ENCODE measurements at regions not wholly inside any gene's neighbourhood (a gene's known extent, or its start where the extent isn't known, plus 50 kb on each side); places are given as distances from the start of the nearest gene placed in this dataset.

GRCh38 chr22:19621373-19622060 is 92.8 kb upstream of the SEPTIN5 start:
- H3K4me1 ChIP-seq = no peaks in the 10 kb centered on the region; the same call in 1 of the 2 replicates
- H3K9me3 ChIP-seq = no peaks in the 10 kb centered on the region
- DNase-seq (ENCODE audit: low spot score in 2 of 2) = no peak
- no peaks in the 10 kb centered on the region for H3K27me3 ChIP-seq (ENCODE audit: low read depth)
- H3K4me3 ChIP-seq = no peak overlapping the region
- in situ Hi-C loops (cut with MboI; ENCODE audit: low sequenced_read_pairs) = no loop called here
- no peaks in the 10 kb centered on the region for H3K36me3 ChIP-seq (replicated peaks)

DNA sequence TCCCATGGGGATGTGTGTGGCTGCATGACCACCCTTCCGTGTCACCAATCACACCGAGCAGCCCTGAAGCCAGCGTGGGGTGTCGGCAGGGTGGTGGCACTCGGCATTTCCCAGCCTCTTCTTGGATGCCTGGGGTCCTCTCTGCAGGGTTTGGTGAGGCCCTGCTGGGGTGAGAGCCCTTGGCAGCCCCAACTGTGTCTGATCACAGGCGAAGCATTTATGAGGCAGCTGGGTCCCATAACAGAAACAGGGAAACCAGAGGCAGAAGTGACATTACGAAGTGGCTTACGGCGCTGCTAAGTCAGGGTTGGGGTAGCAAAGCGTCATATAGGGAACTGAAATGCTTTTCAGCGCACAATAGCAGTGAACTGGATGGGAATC is 92.3 kb upstream of the SEPTIN5 start:
- no peaks in the 10 kb centered on the region; the same call in 1 of the 2 replicates for H3K4me1 ChIP-seq
- no peaks in the 10 kb centered on the region for H3K27me3 ChIP-seq (ENCODE audit: low read depth)
- no peak for DNase-seq (ENCODE audit: low spot score in 2 of 2)
- no peak overlapping the region for H3K4me3 ChIP-seq
- no peaks in the 10 kb centered on the region for H3K36me3 ChIP-seq (replicated peaks)
- no peaks in the 10 kb centered on the region for H3K9me3 ChIP-seq
- in situ Hi-C loops (cut with MboI; ENCODE audit: low sequenced_read_pairs) = no loop called here

- DNase-seq (ENCODE audit: low spot score in 2 of 2) = no peak
- H3K4me1 ChIP-seq = no peaks in the 10 kb centered on the region; the same call in 1 of the 2 replicates
- no peaks in the 10 kb centered on the region for H3K36me3 ChIP-seq (replicated peaks)
- no peak overlapping the region for H3K4me3 ChIP-seq
- H3K27me3 ChIP-seq (ENCODE audit: low read depth) = no peaks in the 10 kb centered on the region
- no peaks in the 10 kb centered on the region for H3K9me3 ChIP-seq
- in situ Hi-C loops (cut with MboI; ENCODE audit: low sequenced_read_pairs) = loop anchor here (5.0 kb wide), 2 partner anchors 218 to 438 kb away; no protein-coding TSS in a partner anchor
Observed at GRCh38 chr22:19625331-19626041, 88.8 kb upstream of the SEPTIN5 start.

- in situ Hi-C loops (cut with MboI; ENCODE audit: low sequenced_read_pairs) = loop anchor here (5.0 kb wide), 2 partner anchors 219 to 439 kb away; no protein-coding TSS in a partner anchor
- H3K36me3 ChIP-seq (replicated peaks) = no peaks in the 10 kb centered on the region
Observed at GRCh38 chr22:19626042-19626587, 88.2 kb upstream of the SEPTIN5 start.

GRCh38 chr22:19626666-19627065 is 87.6 kb upstream of the SEPTIN5 start:
- H3K4me1 ChIP-seq = no peaks in the 10 kb centered on the region
- DNase-seq (ENCODE audit: low spot score in 2 of 2) = no peak
- H3K36me3 ChIP-seq (replicated peaks) = no peaks in the 10 kb centered on the region
- no peaks in the 10 kb centered on the region for H3K9me3 ChIP-seq
- H3K27me3 ChIP-seq (ENCODE audit: low read depth) = no peaks in the 10 kb centered on the region
- in situ Hi-C loops (cut with MboI; ENCODE audit: low sequenced_read_pairs) = loop anchor here (5.0 kb wide), 2 partner anchors 219 to 439 kb away; no protein-coding TSS in a partner anchor
- H3K4me3 ChIP-seq = no peak overlapping the region

More at GRCh38 chr22:19626042-19626587, 88.2 kb upstream of the SEPTIN5 start:
- Histone ChIP-seq H3K4me1 (no peaks in the 10 kb centered on the region; the same call in 1 of the 2 replicates), H3K27me3 (ENCODE audit: low read depth) (no peaks in the 10 kb centered on the region), H3K4me3 (no peak overlapping the region), H3K9me3 (no peaks in the 10 kb centered on the region)
- DNase-seq (ENCODE audit: low spot score in 2 of 2) = no peak

GRCh38 chr22:19628038-19628776 is 86.1 kb upstream of the SEPTIN5 start:
- Histone ChIP-seq H3K27me3 (ENCODE audit: low read depth) (no peaks in the 10 kb centered on the region), H3K9me3 (no peaks in the 10 kb centered on the region), H3K36me3 (replicated peaks) (no peaks in the 10 kb centered on the region), H3K4me1 (peaks cover 2% of the 10 kb centered on the region; the same call in 1 of the 2 replicates), H3K4me3 (no peak overlapping the region)
- no peak for DNase-seq (ENCODE audit: low spot score in 2 of 2)
- in situ Hi-C loops (cut with MboI; ENCODE audit: low sequenced_read_pairs) = loop anchor here (5.0 kb wide), 2 partner anchors 221 to 441 kb away; no protein-coding TSS in a partner anchor

DNA sequence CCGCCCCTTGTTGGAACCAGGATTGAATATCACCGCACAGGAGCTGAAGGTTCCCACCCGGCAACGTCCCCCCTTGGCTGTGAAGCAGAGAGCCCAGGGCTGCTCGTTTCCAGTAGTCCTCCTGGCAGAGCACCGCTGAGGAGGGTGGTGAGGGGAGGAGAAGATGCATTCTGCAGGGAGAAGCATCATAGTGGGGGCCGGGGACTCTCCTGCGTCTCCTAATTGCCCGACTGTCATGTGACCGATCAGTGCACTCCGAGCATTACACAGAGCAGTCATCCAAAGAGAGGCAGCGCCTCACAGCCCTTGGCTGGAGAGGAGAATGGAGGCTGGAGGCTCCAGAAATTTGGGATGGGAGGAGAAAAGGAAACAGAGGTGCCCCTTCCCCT is 85.0 kb upstream of the SEPTIN5 start:
- no peak for DNase-seq (ENCODE audit: low spot score in 2 of 2)
- H3K36me3 ChIP-seq (replicated peaks) = no peaks in the 10 kb centered on the region
- H3K9me3 ChIP-seq = no peaks in the 10 kb centered on the region
- H3K4me3 ChIP-seq = no peak overlapping the region
- peaks cover 2% of the 10 kb centered on the region; the same call in 1 of the 2 replicates for H3K4me1 ChIP-seq
- H3K27me3 ChIP-seq (ENCODE audit: low read depth) = no peaks in the 10 kb centered on the region
- in situ Hi-C loops (cut with MboI; ENCODE audit: low sequenced_read_pairs) = loop anchor here (5.0 kb wide), 2 partner anchors 222 to 442 kb away; no protein-coding TSS in a partner anchor

DNA sequence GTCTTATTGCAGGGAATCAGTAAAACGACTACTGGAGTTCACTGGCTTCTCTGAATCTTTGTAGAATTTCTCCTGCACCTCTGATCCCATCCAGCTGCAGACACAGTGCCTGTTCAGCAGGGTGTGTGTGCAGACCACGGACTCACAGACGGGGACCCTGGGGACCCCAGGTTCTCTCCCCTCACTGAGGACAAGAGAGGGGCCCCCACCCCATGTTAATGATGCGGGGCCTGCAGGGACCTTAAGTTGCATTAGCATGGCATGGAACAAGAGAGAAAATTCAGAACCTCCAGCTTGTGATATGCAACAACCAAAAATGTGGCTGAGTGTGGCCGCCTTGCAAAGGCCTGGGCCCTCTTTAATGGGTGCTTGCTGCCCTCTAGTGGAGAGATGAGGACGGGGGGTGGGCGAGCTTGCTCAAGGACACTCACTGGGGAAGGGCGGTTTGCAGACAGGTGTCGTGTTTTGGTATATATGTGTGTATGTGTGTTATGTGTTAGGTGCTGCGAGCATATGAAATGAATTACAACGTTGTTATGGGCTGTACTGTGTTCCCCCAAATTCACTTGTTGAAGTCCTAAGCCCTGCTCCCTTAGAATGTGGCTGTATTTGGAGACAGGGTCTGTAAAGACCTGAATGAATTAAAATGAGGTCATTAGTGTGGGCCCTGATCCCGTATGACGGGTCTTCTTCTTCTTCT is 84.4 kb upstream of the SEPTIN5 start:
- Histone ChIP-seq H3K4me3 (no peak overlapping the region), H3K9me3 (no peaks in the 10 kb centered on the region), H3K27me3 (ENCODE audit: low read depth) (no peaks in the 10 kb centered on the region), H3K4me1 (peaks cover 2% of the 10 kb centered on the region; the same call in 1 of the 2 replicates), H3K36me3 (replicated peaks) (no peaks in the 10 kb centered on the region)
- peak; percentile 71 to 92 for DNase-seq (ENCODE audit: low spot score in 2 of 2)
- in situ Hi-C loops (cut with MboI; ENCODE audit: low sequenced_read_pairs) = loop anchor here (5.0 to 10.0 kb wide), 3 partner anchors 223 to 675 kb away; no protein-coding TSS in a partner anchor

- Histone ChIP-seq H3K27me3 (ENCODE audit: low read depth) (no peaks in the 10 kb centered on the region), H3K4me3 (no peak overlapping the region), H3K9me3 (no peaks in the 10 kb centered on the region), H3K4me1 (peaks cover 2% of the 10 kb centered on the region; the same call in 1 of the 2 replicates), H3K36me3 (replicated peaks) (no peaks in the 10 kb centered on the region)
- no peak for DNase-seq (ENCODE audit: low spot score in 2 of 2)
- in situ Hi-C loops (cut with MboI; ENCODE audit: low sequenced_read_pairs) = loop anchor here (10.0 kb wide), 1 partner anchor 676 kb away; no protein-coding TSS in a partner anchor
Observed at GRCh38 chr22:19630614-19631013, 83.7 kb upstream of the SEPTIN5 start.

DNA sequence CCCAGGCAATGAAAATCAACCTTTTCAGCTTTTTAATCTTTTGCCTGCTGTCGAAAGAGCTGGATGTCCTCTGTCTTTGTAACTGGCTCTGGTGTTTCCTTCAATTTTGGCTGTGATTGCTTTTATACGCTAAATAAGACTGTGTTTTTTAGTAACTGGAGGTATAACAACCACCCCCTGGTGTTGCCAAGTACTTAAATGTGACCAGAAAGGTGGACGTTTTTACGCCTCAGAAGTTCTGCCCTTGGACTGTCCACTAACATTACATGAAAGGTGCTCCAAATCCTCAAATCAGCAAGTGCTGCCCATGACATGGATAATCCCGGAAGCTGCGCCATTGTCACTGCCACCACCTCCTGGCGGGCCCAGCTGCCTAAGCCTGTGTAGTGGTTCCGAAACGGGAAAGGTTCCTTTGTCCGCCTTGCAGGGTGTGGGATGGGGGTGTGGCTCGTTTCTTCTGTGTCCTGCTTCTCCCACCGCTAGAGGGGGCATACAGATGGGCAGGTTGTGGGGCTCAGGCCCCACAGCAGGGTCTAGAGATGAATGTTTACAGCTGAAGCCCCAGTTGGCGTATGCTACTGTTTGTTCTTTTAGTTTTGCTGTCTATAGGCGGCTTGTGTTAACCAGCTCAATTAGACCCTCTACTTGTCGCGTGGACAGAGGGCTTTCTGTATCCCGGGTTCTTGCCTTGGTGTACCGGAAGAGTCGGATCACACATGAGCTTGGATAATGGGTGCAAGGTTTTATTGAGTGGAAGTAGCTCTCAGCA is 82.2 kb upstream of the SEPTIN5 start:
- Histone ChIP-seq H3K27me3 (ENCODE audit: low read depth) (no peaks in the 10 kb centered on the region), H3K9me3 (no peaks in the 10 kb centered on the region), H3K4me3 (no peak overlapping the region), H3K4me1 (peaks cover 2% of the 10 kb centered on the region; the same call in 1 of the 2 replicates), H3K36me3 (replicated peaks) (no peaks in the 10 kb centered on the region)
- in situ Hi-C loops (cut with MboI; ENCODE audit: low sequenced_read_pairs) = loop anchor here (10.0 kb wide), 1 partner anchor 677 kb away; no protein-coding TSS in a partner anchor
- DNase-seq (ENCODE audit: low spot score in 2 of 2) = peak; percentile 60 to 82

GRCh38 chr22:19632668-19633148 is 81.6 kb upstream of the SEPTIN5 start:
- Histone ChIP-seq H3K4me1 (peaks cover 2% of the 10 kb centered on the region; the same call in 1 of the 2 replicates), H3K9me3 (no peaks in the 10 kb centered on the region), H3K27me3 (ENCODE audit: low read depth) (no peaks in the 10 kb centered on the region), H3K4me3 (no peak overlapping the region), H3K36me3 (replicated peaks) (no peaks in the 10 kb centered on the region)
- in situ Hi-C loops (cut with MboI; ENCODE audit: low sequenced_read_pairs) = loop anchor here (10.0 kb wide), 1 partner anchor 678 kb away; no protein-coding TSS in a partner anchor
- DNase-seq (ENCODE audit: low spot score in 2 of 2) = no peak

Measured in HAP-1 (cell line).